ENCODE measurements at regions not wholly inside any gene's neighbourhood (a gene's known extent, or its start where the extent isn't known, plus 50 kb on each side); places are given as distances from the start of the nearest gene placed in this dataset.

DNA sequence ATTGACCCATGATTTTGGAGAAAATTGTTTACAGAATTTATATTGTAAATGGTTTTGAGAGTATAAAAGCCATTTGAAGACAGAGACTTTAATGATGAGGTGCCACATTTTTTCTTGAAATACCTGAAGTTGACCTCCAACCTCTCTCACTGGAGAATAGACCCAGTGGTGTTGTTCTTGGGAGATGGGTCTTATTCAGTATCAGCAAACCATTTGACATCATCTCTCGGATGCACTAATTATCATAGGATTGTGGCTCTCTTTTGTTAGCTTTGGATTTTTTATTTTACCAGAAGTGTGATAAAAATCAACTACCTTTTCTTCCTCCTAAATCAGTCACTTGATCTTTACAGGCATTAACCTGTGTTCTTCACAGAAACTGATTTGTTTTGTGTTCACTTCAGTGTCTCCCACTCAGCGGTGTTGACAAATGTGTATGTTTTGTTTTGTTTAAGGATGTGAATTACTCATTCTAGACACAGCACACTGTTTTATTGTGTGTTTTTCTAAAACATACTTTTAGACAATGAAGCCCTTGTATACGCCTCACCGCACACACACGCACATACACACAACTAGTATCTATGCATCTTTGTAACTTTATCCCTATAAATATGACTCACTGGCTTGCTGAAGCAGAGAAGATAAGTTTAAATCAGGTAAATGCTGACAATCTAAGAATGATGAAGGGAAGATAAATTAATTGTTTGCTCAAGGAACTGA, 455.6 kb downstream of the INHBA start:
- TF ChIP-seq, protein P1, sequence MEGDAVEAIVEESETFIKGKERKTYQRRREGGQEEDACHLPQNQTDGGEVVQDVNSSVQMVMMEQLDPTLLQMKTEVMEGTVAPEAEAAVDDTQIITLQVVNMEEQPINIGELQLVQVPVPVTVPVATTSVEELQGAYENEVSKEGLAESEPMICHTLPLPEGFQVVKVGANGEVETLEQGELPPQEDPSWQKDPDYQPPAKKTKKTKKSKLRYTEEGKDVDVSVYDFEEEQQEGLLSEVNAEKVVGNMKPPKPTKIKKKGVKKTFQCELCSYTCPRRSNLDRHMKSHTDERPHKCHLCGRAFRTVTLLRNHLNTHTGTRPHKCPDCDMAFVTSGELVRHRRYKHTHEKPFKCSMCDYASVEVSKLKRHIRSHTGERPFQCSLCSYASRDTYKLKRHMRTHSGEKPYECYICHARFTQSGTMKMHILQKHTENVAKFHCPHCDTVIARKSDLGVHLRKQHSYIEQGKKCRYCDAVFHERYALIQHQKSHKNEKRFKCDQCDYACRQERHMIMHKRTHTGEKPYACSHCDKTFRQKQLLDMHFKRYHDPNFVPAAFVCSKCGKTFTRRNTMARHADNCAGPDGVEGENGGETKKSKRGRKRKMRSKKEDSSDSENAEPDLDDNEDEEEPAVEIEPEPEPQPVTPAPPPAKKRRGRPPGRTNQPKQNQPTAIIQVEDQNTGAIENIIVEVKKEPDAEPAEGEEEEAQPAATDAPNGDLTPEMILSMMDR (IDR thresholded peaks at IDR 0.05; ENCODE audit: low read length, missing control alignments) = no peak
- H3K4me3 ChIP-seq (replicated peaks; ENCODE audit: low read depth, low read length) = no peak overlapping the region
- no peak for DNase-seq (ENCODE audit: low read depth)

DNA sequence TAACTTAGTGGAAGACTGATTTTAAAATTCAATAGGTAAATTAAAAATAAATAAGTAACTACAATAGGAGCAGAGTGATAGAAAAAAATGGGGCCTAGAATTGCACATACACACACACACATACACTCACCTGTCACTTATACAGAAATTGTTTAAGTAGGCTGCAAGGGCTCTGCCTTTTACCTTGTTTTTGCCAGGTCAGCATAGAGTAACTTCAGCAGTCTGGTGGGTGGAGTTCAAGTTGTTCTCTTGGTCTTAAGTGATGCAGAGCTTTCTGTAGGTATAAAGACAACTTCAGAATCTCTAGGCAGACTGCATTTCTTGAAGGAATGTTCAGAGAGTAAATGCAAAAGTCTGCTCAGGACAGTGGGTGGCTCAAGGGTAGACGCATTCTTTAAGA, 457.0 kb downstream of the INHBA start:
- no peak for DNase-seq (ENCODE audit: low read depth)
- H3K4me3 ChIP-seq (replicated peaks; ENCODE audit: low read depth, low read length) = no peak overlapping the region
- TF ChIP-seq, protein P1 (IDR thresholded peaks at IDR 0.05; ENCODE audit: low read length, missing control alignments) = no peak

DNA sequence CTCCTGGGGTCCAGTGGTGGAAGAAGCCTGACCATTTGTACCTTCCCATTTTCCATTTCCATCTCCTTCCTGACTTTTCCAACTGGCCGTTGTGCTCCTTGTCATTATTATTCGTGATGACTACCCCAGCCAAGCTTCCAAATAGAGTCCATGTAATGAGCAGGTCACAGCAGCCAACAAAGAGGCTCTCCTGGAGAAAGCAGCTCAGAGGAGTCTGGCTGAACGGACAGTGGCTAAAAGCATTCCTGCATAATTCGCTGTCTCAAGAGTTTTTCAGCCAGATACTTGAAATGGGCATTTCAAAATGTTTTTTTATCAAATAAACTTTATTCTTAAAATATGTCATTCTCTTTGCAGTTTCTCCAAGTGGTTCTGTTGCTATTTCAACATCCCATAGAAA, 458.6 kb downstream of the INHBA start:
- no peak for DNase-seq (ENCODE audit: low read depth)
- TF ChIP-seq, protein P1 (IDR thresholded peaks at IDR 0.05; ENCODE audit: low read length, missing control alignments) = no peak
- H3K4me3 ChIP-seq (replicated peaks; ENCODE audit: low read depth, low read length) = no peak overlapping the region

DNA sequence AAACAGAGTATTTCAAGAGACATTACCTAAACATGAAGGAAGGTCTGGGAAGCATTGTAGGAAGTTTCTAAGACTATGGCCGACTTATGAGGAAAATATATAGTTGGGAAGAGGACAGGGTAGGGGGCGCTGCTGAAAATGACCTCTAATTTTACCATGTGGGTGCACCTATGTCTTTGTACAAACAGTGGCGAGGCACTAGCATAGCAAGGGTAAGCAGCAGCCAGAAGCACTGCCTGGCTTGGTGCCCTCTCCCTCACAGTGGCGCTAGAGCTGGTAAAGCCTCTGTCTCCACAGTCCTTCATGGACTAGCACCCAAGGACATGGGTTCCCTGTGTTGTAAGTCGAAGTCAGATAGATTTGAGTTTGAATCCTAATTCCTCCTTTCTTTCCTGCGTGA, 461.2 kb downstream of the INHBA start:
- H3K4me3 ChIP-seq (replicated peaks; ENCODE audit: low read depth, low read length) = no peak overlapping the region
- DNase-seq (ENCODE audit: low read depth) = no peak
- TF ChIP-seq, protein P1 (IDR thresholded peaks at IDR 0.05; ENCODE audit: low read length, missing control alignments) = no peak

DNA sequence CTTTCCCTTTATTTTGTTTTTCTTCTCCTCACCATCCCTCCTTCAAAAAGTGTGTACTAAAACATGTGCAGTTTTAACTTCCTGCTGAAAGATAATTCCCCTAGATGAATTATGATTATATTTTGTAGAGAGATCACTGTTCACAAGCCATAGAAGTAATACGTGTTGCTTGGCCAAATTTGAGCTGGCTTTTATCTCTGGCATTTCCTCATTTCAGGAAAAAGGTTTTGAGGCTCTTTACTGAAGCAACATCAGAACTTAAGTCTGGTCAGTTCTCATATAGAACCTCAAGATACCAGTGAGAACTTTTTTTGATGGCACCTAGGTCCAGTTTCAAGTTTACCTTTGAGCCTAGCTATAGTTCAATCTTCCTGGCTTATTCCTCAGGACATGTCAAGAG, 463.3 kb downstream of the INHBA start:
- DNase-seq (ENCODE audit: low read depth) = peak; percentile 42
- TF ChIP-seq, protein P1 (IDR thresholded peaks at IDR 0.05; ENCODE audit: low read length, missing control alignments) = no peak
- no peak overlapping the region for H3K4me3 ChIP-seq (replicated peaks; ENCODE audit: low read depth, low read length)

DNA sequence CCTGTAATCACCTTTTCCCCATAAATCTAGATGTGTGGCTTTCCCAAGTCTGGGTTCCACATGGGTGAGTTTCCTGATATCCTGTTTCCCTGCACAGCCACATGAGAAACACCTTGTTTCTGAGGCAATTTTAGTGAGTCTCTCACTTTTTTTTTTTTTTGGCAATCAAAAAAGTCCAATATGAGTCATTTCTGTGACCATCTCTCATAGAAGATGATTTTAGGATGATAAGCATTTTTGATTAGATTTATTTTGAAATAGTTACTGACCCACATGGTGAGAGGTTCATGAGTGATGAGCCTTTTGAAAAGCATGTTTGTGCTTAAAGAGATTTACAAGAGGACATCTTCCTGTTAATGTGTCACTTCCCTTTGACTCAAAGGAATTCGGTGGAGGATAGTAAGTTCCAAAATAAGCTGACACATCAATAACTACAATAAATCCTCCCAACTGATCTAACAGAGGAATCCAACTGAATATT, 464.0 kb downstream of the INHBA start:
- TF ChIP-seq, protein P1 (IDR thresholded peaks at IDR 0.05; ENCODE audit: low read length, missing control alignments) = no peak

DNA sequence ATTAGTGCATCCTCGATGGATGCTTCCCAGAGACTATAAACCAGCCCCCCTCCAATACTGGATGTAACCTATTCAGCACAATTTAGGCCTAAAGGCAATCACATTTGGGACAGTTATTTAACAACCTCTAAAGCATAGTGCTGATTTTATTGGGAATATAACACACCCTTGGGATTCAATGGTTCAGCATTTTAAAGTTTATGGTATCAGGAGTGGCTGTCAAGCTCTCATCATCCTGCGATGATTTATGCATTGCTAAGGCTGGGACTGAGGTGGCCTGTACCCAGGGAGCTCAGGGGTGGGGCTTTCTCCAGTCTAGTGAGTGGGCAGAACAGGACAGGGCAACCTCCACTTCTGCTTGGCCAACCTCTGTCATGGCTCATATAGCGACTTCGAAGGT, 464.9 kb downstream of the INHBA start:
- no peak for DNase-seq (ENCODE audit: low read depth)
- TF ChIP-seq, protein P1 (IDR thresholded peaks at IDR 0.05; ENCODE audit: low read length, missing control alignments) = no peak
- no peak overlapping the region for H3K4me3 ChIP-seq (replicated peaks; ENCODE audit: low read depth, low read length)

More for the DNA sequence above, 464.0 kb downstream of the INHBA start:
- peak; percentile 11 for DNase-seq (ENCODE audit: low read depth)
- H3K4me3 ChIP-seq (replicated peaks; ENCODE audit: low read depth, low read length) = no peak overlapping the region

Data from fibroblast of pulmonary artery (primary cell).